ENCODE measurements at regions not wholly inside any gene's neighbourhood (a gene's known extent, or its start where the extent isn't known, plus 50 kb on each side); places are given as distances from the start of the nearest gene placed in this dataset.

- TF ChIP-seq, protein P1, sequence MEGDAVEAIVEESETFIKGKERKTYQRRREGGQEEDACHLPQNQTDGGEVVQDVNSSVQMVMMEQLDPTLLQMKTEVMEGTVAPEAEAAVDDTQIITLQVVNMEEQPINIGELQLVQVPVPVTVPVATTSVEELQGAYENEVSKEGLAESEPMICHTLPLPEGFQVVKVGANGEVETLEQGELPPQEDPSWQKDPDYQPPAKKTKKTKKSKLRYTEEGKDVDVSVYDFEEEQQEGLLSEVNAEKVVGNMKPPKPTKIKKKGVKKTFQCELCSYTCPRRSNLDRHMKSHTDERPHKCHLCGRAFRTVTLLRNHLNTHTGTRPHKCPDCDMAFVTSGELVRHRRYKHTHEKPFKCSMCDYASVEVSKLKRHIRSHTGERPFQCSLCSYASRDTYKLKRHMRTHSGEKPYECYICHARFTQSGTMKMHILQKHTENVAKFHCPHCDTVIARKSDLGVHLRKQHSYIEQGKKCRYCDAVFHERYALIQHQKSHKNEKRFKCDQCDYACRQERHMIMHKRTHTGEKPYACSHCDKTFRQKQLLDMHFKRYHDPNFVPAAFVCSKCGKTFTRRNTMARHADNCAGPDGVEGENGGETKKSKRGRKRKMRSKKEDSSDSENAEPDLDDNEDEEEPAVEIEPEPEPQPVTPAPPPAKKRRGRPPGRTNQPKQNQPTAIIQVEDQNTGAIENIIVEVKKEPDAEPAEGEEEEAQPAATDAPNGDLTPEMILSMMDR (IDR thresholded peaks at IDR 0.05; ENCODE audit: low read length): no peak
- no peak for TF ChIP-seq EZH2 (IDR thresholded peaks at IDR 0.05; ENCODE audit: borderline replicate concordance, low read length)
These were observed 2233.4 kb downstream of the ARAP2 start for GRCh38 chr4:34010751-34011519.

All from OCI-LY1 (cell line).